PFSK-1 (cell line): ENCODE measurements at regions not wholly inside any gene's neighbourhood (a gene's known extent, or its start where the extent isn't known, plus 50 kb on each side); places are given as distances from the start of the nearest gene placed in this dataset.

Source experiments
- POLR2AphosphoS5 ChIP-seq: IDR thresholded peaks from 2 replicates; pipeline ENCODE4 v1.6.1; 2012; ENCODE audit warnings: low read depth, mild to moderate bottlenecking, control low read depth, low read length, moderate library complexity
- TF ChIP-seq, protein P1 (sequence below), 2 experiments: IDR thresholded peaks; 2 replicates each; pipeline versions ENCODE4 v1.6.1 to v1.8.0; 2011 to 2012; ENCODE audit warnings: low read depth in 2 of 2, low read length in 2 of 2, control low read depth in 1 of 2, inconsistent platforms in 1 of 2, mild to moderate bottlenecking in 1 of 2, moderate library complexity in 1 of 2; ENCODE audit not compliant: insufficient read depth in 1 of 2

GRCh38 chr12:89247967-89248366, 104.3 kb downstream of the DUSP6 start:
- TF ChIP-seq POLR2AphosphoS5 = no peak
- TF ChIP-seq, protein P1, sequence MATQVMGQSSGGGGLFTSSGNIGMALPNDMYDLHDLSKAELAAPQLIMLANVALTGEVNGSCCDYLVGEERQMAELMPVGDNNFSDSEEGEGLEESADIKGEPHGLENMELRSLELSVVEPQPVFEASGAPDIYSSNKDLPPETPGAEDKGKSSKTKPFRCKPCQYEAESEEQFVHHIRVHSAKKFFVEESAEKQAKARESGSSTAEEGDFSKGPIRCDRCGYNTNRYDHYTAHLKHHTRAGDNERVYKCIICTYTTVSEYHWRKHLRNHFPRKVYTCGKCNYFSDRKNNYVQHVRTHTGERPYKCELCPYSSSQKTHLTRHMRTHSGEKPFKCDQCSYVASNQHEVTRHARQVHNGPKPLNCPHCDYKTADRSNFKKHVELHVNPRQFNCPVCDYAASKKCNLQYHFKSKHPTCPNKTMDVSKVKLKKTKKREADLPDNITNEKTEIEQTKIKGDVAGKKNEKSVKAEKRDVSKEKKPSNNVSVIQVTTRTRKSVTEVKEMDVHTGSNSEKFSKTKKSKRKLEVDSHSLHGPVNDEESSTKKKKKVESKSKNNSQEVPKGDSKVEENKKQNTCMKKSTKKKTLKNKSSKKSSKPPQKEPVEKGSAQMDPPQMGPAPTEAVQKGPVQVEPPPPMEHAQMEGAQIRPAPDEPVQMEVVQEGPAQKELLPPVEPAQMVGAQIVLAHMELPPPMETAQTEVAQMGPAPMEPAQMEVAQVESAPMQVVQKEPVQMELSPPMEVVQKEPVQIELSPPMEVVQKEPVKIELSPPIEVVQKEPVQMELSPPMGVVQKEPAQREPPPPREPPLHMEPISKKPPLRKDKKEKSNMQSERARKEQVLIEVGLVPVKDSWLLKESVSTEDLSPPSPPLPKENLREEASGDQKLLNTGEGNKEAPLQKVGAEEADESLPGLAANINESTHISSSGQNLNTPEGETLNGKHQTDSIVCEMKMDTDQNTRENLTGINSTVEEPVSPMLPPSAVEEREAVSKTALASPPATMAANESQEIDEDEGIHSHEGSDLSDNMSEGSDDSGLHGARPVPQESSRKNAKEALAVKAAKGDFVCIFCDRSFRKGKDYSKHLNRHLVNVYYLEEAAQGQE (IDR thresholded peaks at IDR 0.05; ENCODE audit: insufficient read depth in 1 of 2, low read depth in 2 of 2, low read length in 2 of 2) = no peak
